ENCODE measurements at regions not wholly inside any gene's neighbourhood (a gene's known extent, or its start where the extent isn't known, plus 50 kb on each side); places are given as distances from the start of the nearest gene placed in this dataset.

- H4K20me1 ChIP-seq (replicated peaks; ENCODE audit: control insufficient read depth, insufficient read depth, low read length), result no peaks in the 10 kb centered on the region
- DNase-seq (ENCODE audit: extremely low read depth in 1 of 4, low spot score in 3 of 4), result no peak
- no peak for TF ChIP-seq ERF (CRISPR knock-in tag; IDR thresholded peaks at IDR 0.05)
- TF ChIP-seq, protein P1, sequence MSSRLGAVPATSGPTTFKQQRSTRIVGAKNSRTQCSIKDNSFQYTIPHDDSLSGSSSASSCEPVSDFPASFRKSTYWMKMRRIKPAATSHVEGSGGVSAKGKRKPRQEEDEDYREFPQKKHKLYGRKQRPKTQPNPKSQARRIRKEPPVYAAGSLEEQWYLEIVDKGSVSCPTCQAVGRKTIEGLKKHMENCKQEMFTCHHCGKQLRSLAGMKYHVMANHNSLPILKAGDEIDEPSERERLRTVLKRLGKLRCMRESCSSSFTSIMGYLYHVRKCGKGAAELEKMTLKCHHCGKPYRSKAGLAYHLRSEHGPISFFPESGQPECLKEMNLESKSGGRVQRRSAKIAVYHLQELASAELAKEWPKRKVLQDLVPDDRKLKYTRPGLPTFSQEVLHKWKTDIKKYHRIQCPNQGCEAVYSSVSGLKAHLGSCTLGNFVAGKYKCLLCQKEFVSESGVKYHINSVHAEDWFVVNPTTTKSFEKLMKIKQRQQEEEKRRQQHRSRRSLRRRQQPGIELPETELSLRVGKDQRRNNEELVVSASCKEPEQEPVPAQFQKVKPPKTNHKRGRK (tag; IDR thresholded peaks at IDR 0.05), result no peak
- TF ChIP-seq, protein P2, sequence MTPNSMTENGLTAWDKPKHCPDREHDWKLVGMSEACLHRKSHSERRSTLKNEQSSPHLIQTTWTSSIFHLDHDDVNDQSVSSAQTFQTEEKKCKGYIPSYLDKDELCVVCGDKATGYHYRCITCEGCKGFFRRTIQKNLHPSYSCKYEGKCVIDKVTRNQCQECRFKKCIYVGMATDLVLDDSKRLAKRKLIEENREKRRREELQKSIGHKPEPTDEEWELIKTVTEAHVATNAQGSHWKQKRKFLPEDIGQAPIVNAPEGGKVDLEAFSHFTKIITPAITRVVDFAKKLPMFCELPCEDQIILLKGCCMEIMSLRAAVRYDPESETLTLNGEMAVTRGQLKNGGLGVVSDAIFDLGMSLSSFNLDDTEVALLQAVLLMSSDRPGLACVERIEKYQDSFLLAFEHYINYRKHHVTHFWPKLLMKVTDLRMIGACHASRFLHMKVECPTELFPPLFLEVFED (CRISPR knock-in tag; conservative IDR thresholded peaks at IDR 0.05), result no peak
- no peak for TF ChIP-seq RAD21 (CRISPR knock-in tag; conservative IDR thresholded peaks at IDR 0.05 in 1 of 2, IDR thresholded peaks at IDR 0.05 in 1 of 2)
- TF ChIP-seq KLF13 (tag; IDR thresholded peaks at IDR 0.05; ENCODE audit: borderline replicate concordance, low read depth), result no peak
- no peak for TF ChIP-seq MCM5 (IDR thresholded peaks at IDR 0.05; ENCODE audit: low read depth)
- no peak for TF ChIP-seq POLR3A (IDR thresholded peaks at IDR 0.05; ENCODE audit: borderline replicate concordance, extremely low read depth, insufficient read depth, insufficient read length)
- TF ChIP-seq SREBF1 (IDR thresholded peaks at IDR 0.05; ENCODE audit: borderline replicate concordance, low read depth, low read length), result no peak
- TF ChIP-seq ZBTB7A (IDR thresholded peaks at IDR 0.05; ENCODE audit: borderline replicate concordance, control insufficient read depth, low read depth, low read length), result no peak
- no peak for TF ChIP-seq ZSCAN29 (IDR thresholded peaks at IDR 0.05)
- in situ Hi-C loops (cut with MboI), result no loop called here
- ChIA-PET POLR2A (no interaction called here), CTCF (ENCODE audit: low intra/inter-chr PET ratio) (no interaction called here)
- no peak overlapping the region for H3K27ac ChIP-seq (ENCODE audit: extremely low read depth, low read depth, low read length)
- H3K4me1 ChIP-seq (replicated peaks in 1 of 2; ENCODE audit: control insufficient read depth in 2 of 2, insufficient read depth in 2 of 2, low read length in 2 of 2), result no peaks in the 10 kb centered on the region
- no peaks in the 10 kb centered on the region for H3K27me3 ChIP-seq (ENCODE audit: control insufficient read depth in 2 of 2, insufficient read depth in 2 of 2, low read length in 2 of 2)
- no peaks in the 10 kb centered on the region for H3K79me2 ChIP-seq (ENCODE audit: control insufficient read depth, insufficient read depth, low read length)
- WGBS (ENCODE audit: insufficient coverage, low coverage, missing lambda C conversion rate), result 8% methylated on average over 1 of the region's 1 CpG
- no peak for ATAC-seq
- BruUV-seq (replicated peaks), result no TSS peak
- no peak for FAIRE-seq
- no peaks in the 10 kb centered on the region for H3K9me1 ChIP-seq (ENCODE audit: control insufficient read depth, insufficient read depth, low read length)
- H3K36me3 ChIP-seq (ENCODE audit: control insufficient read depth, insufficient read depth, low read length), result no peaks in the 10 kb centered on the region
- intact Hi-C loops (cut with micrococcal nuclease), result no loop called here
- no peak overlapping the region for H3K4me3 ChIP-seq
- no peaks in the 10 kb centered on the region for H3K9me3 ChIP-seq (replicated peaks; ENCODE audit: control insufficient read depth, insufficient read depth, low read depth, low read length)
- H3K4me2 ChIP-seq (ENCODE audit: insufficient read depth, low read length), result no peak overlapping the region
- H3K9ac ChIP-seq (ENCODE audit: insufficient read depth in 1 of 2, low read depth in 2 of 2, low read length in 2 of 2), result no peak overlapping the region
- no peak overlapping the region for H2AFZ ChIP-seq (ENCODE audit: low read depth, low read length)
These were observed 213.3 kb downstream of the PARM1 start for GRCh38 chr4:75146223-75146622.
